ENCODE measurements at regions not wholly inside any gene's neighbourhood (a gene's known extent, or its start where the extent isn't known, plus 50 kb on each side); places are given as distances from the start of the nearest gene placed in this dataset.

GRCh38 chr12:89122852-89123251 lies 229.4 kb downstream of the DUSP6 start:
- no peak for TF ChIP-seq EZH2phosphoT487 (IDR thresholded peaks at IDR 0.05; ENCODE audit: borderline replicate concordance, low read length)
- no peak for TF ChIP-seq CTCF (IDR thresholded peaks at IDR 0.05; ENCODE audit: low read depth, low read length, poor library complexity, severe bottlenecking)
- H3K4me3 ChIP-seq (ENCODE audit: low read length) = no peak overlapping the region

GRCh38 chr12:89117448-89118034 lies 234.8 kb downstream of the DUSP6 start:
- Histone ChIP-seq H3K4me3 (ENCODE audit: low read length) (no peak overlapping the region), H3K79me2 (ENCODE audit: control insufficient read depth, low read length) (no peaks in the 10 kb centered on the region), H3K9me2 (replicated peaks; ENCODE audit: control insufficient read depth, low read length) (no peaks in the 10 kb centered on the region), H3K36me3 (ENCODE audit: control insufficient read depth, low read length) (no peaks in the 10 kb centered on the region), H3K4me1 (ENCODE audit: control insufficient read depth, low read length) (no peaks in the 10 kb centered on the region), H3K9me3 (ENCODE audit: control insufficient read depth, insufficient read depth, low read length) (no peaks in the 10 kb centered on the region), H3K27ac (ENCODE audit: low read depth, low read length) (no peak overlapping the region), H3K27me3 (ENCODE audit: control insufficient read depth, low read length) (no peaks in the 10 kb centered on the region; the same call in 1 of the 2 replicates), H3F3A (ENCODE audit: control insufficient read depth, insufficient read depth) (no peaks in the 10 kb centered on the region), H3K4me2 (ENCODE audit: low read length) (no peak overlapping the region), H4K20me1 (ENCODE audit: control insufficient read depth, insufficient read depth, low read depth, low read length) (no peaks in the 10 kb centered on the region)
- TF ChIP-seq EZH2phosphoT487 (IDR thresholded peaks at IDR 0.05; ENCODE audit: borderline replicate concordance, low read length) (no peak), CTCF (IDR thresholded peaks at IDR 0.05; ENCODE audit: low read depth, low read length, poor library complexity, severe bottlenecking) (no peak)

More at GRCh38 chr12:89122852-89123251, 229.4 kb downstream of the DUSP6 start:
- no peaks in the 10 kb centered on the region; the same call in none of the 2 replicates for H3K27me3 ChIP-seq (ENCODE audit: control insufficient read depth, low read length)
- H3K4me2 ChIP-seq (ENCODE audit: low read length) = no peak overlapping the region
- H3K4me1 ChIP-seq (ENCODE audit: control insufficient read depth, low read length) = no peaks in the 10 kb centered on the region
- no peaks in the 10 kb centered on the region for H3K79me2 ChIP-seq (ENCODE audit: control insufficient read depth, low read length)
- H3K27ac ChIP-seq (ENCODE audit: low read depth, low read length) = no peak overlapping the region
- H3K9me2 ChIP-seq (replicated peaks; ENCODE audit: control insufficient read depth, low read length) = no peaks in the 10 kb centered on the region
- H3K9me3 ChIP-seq (ENCODE audit: control insufficient read depth, insufficient read depth, low read length) = no peaks in the 10 kb centered on the region
- H3K36me3 ChIP-seq (ENCODE audit: control insufficient read depth, low read length) = no peaks in the 10 kb centered on the region
- no peaks in the 10 kb centered on the region for H4K20me1 ChIP-seq (ENCODE audit: control insufficient read depth, insufficient read depth, low read depth, low read length)
- no peaks in the 10 kb centered on the region for H3F3A ChIP-seq (ENCODE audit: control insufficient read depth, insufficient read depth)

GRCh38 chr12:89111964-89112363 lies 240.3 kb downstream of the DUSP6 start:
- no peaks in the 10 kb centered on the region for H3K9me2 ChIP-seq (replicated peaks; ENCODE audit: control insufficient read depth, low read length)
- no peaks in the 10 kb centered on the region for H3F3A ChIP-seq (ENCODE audit: control insufficient read depth, insufficient read depth)
- H3K27ac ChIP-seq (ENCODE audit: low read depth, low read length) = no peak overlapping the region
- no peaks in the 10 kb centered on the region for H3K79me2 ChIP-seq (ENCODE audit: control insufficient read depth, low read length)
- H3K4me2 ChIP-seq (ENCODE audit: low read length) = no peak overlapping the region
- H3K9me3 ChIP-seq (ENCODE audit: control insufficient read depth, insufficient read depth, low read length) = no peaks in the 10 kb centered on the region
- no peaks in the 10 kb centered on the region for H4K20me1 ChIP-seq (ENCODE audit: control insufficient read depth, insufficient read depth, low read depth, low read length)
- no peaks in the 10 kb centered on the region for H3K36me3 ChIP-seq (ENCODE audit: control insufficient read depth, low read length)
- no peak overlapping the region for H3K4me3 ChIP-seq (ENCODE audit: low read length)
- no peaks in the 10 kb centered on the region for H3K4me1 ChIP-seq (ENCODE audit: control insufficient read depth, low read length)
- TF ChIP-seq CTCF (IDR thresholded peaks at IDR 0.05; ENCODE audit: low read depth, low read length, poor library complexity, severe bottlenecking) (no peak), EZH2phosphoT487 (IDR thresholded peaks at IDR 0.05; ENCODE audit: borderline replicate concordance, low read length) (no peak)
- H3K27me3 ChIP-seq (ENCODE audit: control insufficient read depth, low read length) = no peaks in the 10 kb centered on the region

All from DOHH2 (cell line).